ENCODE measurements at regions not wholly inside any gene's neighbourhood (a gene's known extent, or its start where the extent isn't known, plus 50 kb on each side); places are given as distances from the start of the nearest gene placed in this dataset.

GRCh38 chr12:59886131-59886733 is 290.4 kb downstream of the SLC16A7 start:
- Histone ChIP-seq H3K36me3 (ENCODE audit: control insufficient read depth in 4 of 4, insufficient read depth in 4 of 4, low read length in 3 of 4) (no peaks in the 10 kb centered on the region), H3K27ac (ENCODE audit: insufficient read depth in 1 of 2, low read depth in 1 of 2, low read length in 2 of 2, poor library complexity in 1 of 2, severe bottlenecking in 2 of 2) (no peak overlapping the region), H3K9me3 (ENCODE audit: control extremely low read depth in 1 of 5, control insufficient read depth in 4 of 5, insufficient read depth in 2 of 5, low read depth in 1 of 5, low read length in 4 of 5) (no peaks in the 10 kb centered on the region), H3K4me3 (ENCODE audit: control insufficient read depth in 1 of 7, extremely low read depth in 1 of 7, insufficient read depth in 4 of 7, low read depth in 2 of 7, low read length in 6 of 7) (no peak overlapping the region), H3K27me3 (replicated peaks in 2 of 5; ENCODE audit: control insufficient read depth in 4 of 5, insufficient read depth in 5 of 5, low read length in 4 of 5) (no peaks in the 10 kb centered on the region), H3K4me1 (ENCODE audit: control extremely low read depth in 1 of 4, control insufficient read depth in 4 of 4, insufficient read depth in 4 of 4, low read length in 3 of 4) (no peaks in the 10 kb centered on the region)
- no peak for DNase-seq
- ChIA-PET POLR2A (no interaction called here), CTCF (no interaction called here)
- 94% methylated on average over 2 of the region's 2 CpGs for WGBS (ENCODE audit: insufficient coverage)

GRCh38 chr12:59887178-59887577 is 291.3 kb downstream of the SLC16A7 start:
- ChIA-PET CTCF (no interaction called here), POLR2A (no interaction called here)
- Histone ChIP-seq H3K27ac (ENCODE audit: insufficient read depth in 1 of 2, low read depth in 1 of 2, low read length in 2 of 2, poor library complexity in 1 of 2, severe bottlenecking in 2 of 2) (no peak overlapping the region), H3K9me3 (ENCODE audit: control extremely low read depth in 1 of 5, control insufficient read depth in 4 of 5, insufficient read depth in 2 of 5, low read depth in 1 of 5, low read length in 4 of 5) (no peaks in the 10 kb centered on the region), H3K4me3 (ENCODE audit: control insufficient read depth in 1 of 7, extremely low read depth in 1 of 7, insufficient read depth in 4 of 7, low read depth in 2 of 7, low read length in 6 of 7) (no peak overlapping the region), H3K4me1 (ENCODE audit: control extremely low read depth in 1 of 4, control insufficient read depth in 4 of 4, insufficient read depth in 4 of 4, low read length in 3 of 4) (no peaks in the 10 kb centered on the region), H3K27me3 (replicated peaks in 2 of 5; ENCODE audit: control insufficient read depth in 4 of 5, insufficient read depth in 5 of 5, low read length in 4 of 5) (no peaks in the 10 kb centered on the region), H3K36me3 (ENCODE audit: control insufficient read depth in 4 of 4, insufficient read depth in 4 of 4, low read length in 3 of 4) (no peaks in the 10 kb centered on the region)
- WGBS (ENCODE audit: insufficient coverage), result no CpG with 5 or more reads among the region's 3 CpGs
- no peak for DNase-seq

GRCh38 chr12:59890896-59891579 is 295.2 kb downstream of the SLC16A7 start:
- no peaks in the 10 kb centered on the region for H3K9me3 ChIP-seq (ENCODE audit: control extremely low read depth in 1 of 5, control insufficient read depth in 4 of 5, insufficient read depth in 2 of 5, low read depth in 1 of 5, low read length in 4 of 5)
- no peaks in the 10 kb centered on the region for H3K4me1 ChIP-seq (ENCODE audit: control extremely low read depth in 1 of 4, control insufficient read depth in 4 of 4, insufficient read depth in 4 of 4, low read length in 3 of 4)
- no CpG with 5 or more reads among the region's 3 CpGs for WGBS (ENCODE audit: insufficient coverage)
- no peak overlapping the region for H3K4me3 ChIP-seq (ENCODE audit: control insufficient read depth in 1 of 7, extremely low read depth in 1 of 7, insufficient read depth in 4 of 7, low read depth in 2 of 7, low read length in 6 of 7)
- no peaks in the 10 kb centered on the region for H3K36me3 ChIP-seq (ENCODE audit: control insufficient read depth in 4 of 4, insufficient read depth in 4 of 4, low read length in 3 of 4)
- CTCF ChIA-PET, result no interaction called here
- POLR2A ChIA-PET, result no interaction called here
- H3K27ac ChIP-seq (ENCODE audit: insufficient read depth in 1 of 2, low read depth in 1 of 2, low read length in 2 of 2, poor library complexity in 1 of 2, severe bottlenecking in 2 of 2), result no peak overlapping the region
- H3K27me3 ChIP-seq (replicated peaks in 2 of 5; ENCODE audit: control insufficient read depth in 4 of 5, insufficient read depth in 5 of 5, low read length in 4 of 5), result no peaks in the 10 kb centered on the region
- DNase-seq, result no peak

GRCh38 chr12:59895166-59895775 is 299.4 kb downstream of the SLC16A7 start:
- no peaks in the 10 kb centered on the region for H3K36me3 ChIP-seq (ENCODE audit: control insufficient read depth in 4 of 4, insufficient read depth in 4 of 4, low read length in 3 of 4)
- CTCF ChIA-PET, result no interaction called here
- DNase-seq, result no peak
- no peak overlapping the region for H3K27ac ChIP-seq (ENCODE audit: insufficient read depth in 1 of 2, low read depth in 1 of 2, low read length in 2 of 2, poor library complexity in 1 of 2, severe bottlenecking in 2 of 2)
- no peak overlapping the region for H3K4me3 ChIP-seq (ENCODE audit: control insufficient read depth in 1 of 7, extremely low read depth in 1 of 7, insufficient read depth in 4 of 7, low read depth in 2 of 7, low read length in 6 of 7)
- H3K9me3 ChIP-seq (ENCODE audit: control extremely low read depth in 1 of 5, control insufficient read depth in 4 of 5, insufficient read depth in 2 of 5, low read depth in 1 of 5, low read length in 4 of 5), result no peaks in the 10 kb centered on the region
- H3K27me3 ChIP-seq (replicated peaks in 2 of 5; ENCODE audit: control insufficient read depth in 4 of 5, insufficient read depth in 5 of 5, low read length in 4 of 5), result no peaks in the 10 kb centered on the region
- no peaks in the 10 kb centered on the region for H3K4me1 ChIP-seq (ENCODE audit: control extremely low read depth in 1 of 4, control insufficient read depth in 4 of 4, insufficient read depth in 4 of 4, low read length in 3 of 4)
- POLR2A ChIA-PET, result no interaction called here
- WGBS (ENCODE audit: insufficient coverage), result no CpG with 5 or more reads among the region's 1 CpG

GRCh38 chr12:59904874-59905521 is 309.2 kb downstream of the SLC16A7 start:
- Histone ChIP-seq H3K27ac (ENCODE audit: insufficient read depth in 1 of 2, low read depth in 1 of 2, low read length in 2 of 2, poor library complexity in 1 of 2, severe bottlenecking in 2 of 2) (no peak overlapping the region), H3K27me3 (replicated peaks in 2 of 5; ENCODE audit: control insufficient read depth in 4 of 5, insufficient read depth in 5 of 5, low read length in 4 of 5) (no peaks in the 10 kb centered on the region), H3K4me1 (ENCODE audit: control extremely low read depth in 1 of 4, control insufficient read depth in 4 of 4, insufficient read depth in 4 of 4, low read length in 3 of 4) (no peaks in the 10 kb centered on the region), H3K36me3 (ENCODE audit: control insufficient read depth in 4 of 4, insufficient read depth in 4 of 4, low read length in 3 of 4) (no peaks in the 10 kb centered on the region), H3K9me3 (ENCODE audit: control extremely low read depth in 1 of 5, control insufficient read depth in 4 of 5, insufficient read depth in 2 of 5, low read depth in 1 of 5, low read length in 4 of 5) (peaks cover 0 to 2% (median 0%) of the 10 kb centered on the region in 5 experiments), H3K4me3 (ENCODE audit: control insufficient read depth in 1 of 7, extremely low read depth in 1 of 7, insufficient read depth in 4 of 7, low read depth in 2 of 7, low read length in 6 of 7) (no peak overlapping the region)
- ChIA-PET POLR2A (no interaction called here), CTCF (interaction anchor here (1.1 kb wide), 1 partner anchor 35 kb away, joined by 3 read pairs; no protein-coding TSS in a partner anchor)
- DNase-seq, result no peak
- WGBS (ENCODE audit: insufficient coverage), result no CpG with 5 or more reads among the region's 3 CpGs

- no peaks in the 10 kb centered on the region for H3K9me3 ChIP-seq (ENCODE audit: control extremely low read depth in 1 of 5, control insufficient read depth in 4 of 5, insufficient read depth in 2 of 5, low read depth in 1 of 5, low read length in 4 of 5)
- DNase-seq, result no peak
- no peaks in the 10 kb centered on the region for H3K36me3 ChIP-seq (ENCODE audit: control insufficient read depth in 4 of 4, insufficient read depth in 4 of 4, low read length in 3 of 4)
- ChIA-PET CTCF (interaction anchor here (0.8 to 1.3 kb wide), 3 partner anchors 9 to 14 kb away, joined by 3 read pairs; no protein-coding TSS in a partner anchor), POLR2A (no interaction called here)
- WGBS (ENCODE audit: insufficient coverage), result 100% methylated on average over 1 of the region's 3 CpGs
- H3K4me1 ChIP-seq (ENCODE audit: control extremely low read depth in 1 of 4, control insufficient read depth in 4 of 4, insufficient read depth in 4 of 4, low read length in 3 of 4), result no peaks in the 10 kb centered on the region
- H3K27ac ChIP-seq (ENCODE audit: insufficient read depth in 1 of 2, low read depth in 1 of 2, low read length in 2 of 2, poor library complexity in 1 of 2, severe bottlenecking in 2 of 2), result no peak overlapping the region
- H3K27me3 ChIP-seq (replicated peaks in 2 of 5; ENCODE audit: control insufficient read depth in 4 of 5, insufficient read depth in 5 of 5, low read length in 4 of 5), result no peaks in the 10 kb centered on the region
- no peak overlapping the region for H3K4me3 ChIP-seq (ENCODE audit: control insufficient read depth in 1 of 7, extremely low read depth in 1 of 7, insufficient read depth in 4 of 7, low read depth in 2 of 7, low read length in 6 of 7)
Measured at GRCh38 chr12:59911516-59911915, 315.7 kb downstream of the SLC16A7 start.

- Histone ChIP-seq H3K9me3 (ENCODE audit: control extremely low read depth in 1 of 5, control insufficient read depth in 4 of 5, insufficient read depth in 2 of 5, low read depth in 1 of 5, low read length in 4 of 5) (peaks cover 0 to 4% (median 0%) of the 10 kb centered on the region in 5 experiments), H3K27me3 (replicated peaks in 2 of 5; ENCODE audit: control insufficient read depth in 4 of 5, insufficient read depth in 5 of 5, low read length in 4 of 5) (no peaks in the 10 kb centered on the region), H3K4me3 (ENCODE audit: control insufficient read depth in 1 of 7, extremely low read depth in 1 of 7, insufficient read depth in 4 of 7, low read depth in 2 of 7, low read length in 6 of 7) (no peak overlapping the region), H3K36me3 (ENCODE audit: control insufficient read depth in 4 of 4, insufficient read depth in 4 of 4, low read length in 3 of 4) (no peaks in the 10 kb centered on the region), H3K4me1 (ENCODE audit: control extremely low read depth in 1 of 4, control insufficient read depth in 4 of 4, insufficient read depth in 4 of 4, low read length in 3 of 4) (no peaks in the 10 kb centered on the region), H3K27ac (ENCODE audit: insufficient read depth in 1 of 2, low read depth in 1 of 2, low read length in 2 of 2, poor library complexity in 1 of 2, severe bottlenecking in 2 of 2) (no peak overlapping the region)
- no peak for DNase-seq
- CTCF ChIA-PET, result no interaction called here
- POLR2A ChIA-PET, result no interaction called here
Measured at GRCh38 chr12:59916988-59917387, 321.2 kb downstream of the SLC16A7 start.

Measured in common myeloid progenitor, CD34-positive (primary cell).